GM12864 (cell line): ENCODE measurements at regions not wholly inside any gene's neighbourhood (a gene's known extent, or its start where the extent isn't known, plus 50 kb on each side); places are given as distances from the start of the nearest gene placed in this dataset.

Experiments used
- DNase-seq: peaks from one replicate; pipeline ENCODE4 v3.0.0-alpha.2; 2011; ENCODE audit warnings: low read depth
- H3K4me3 ChIP-seq: 2 replicates; pipeline ENCODE4 v1.5.1; 2011; ENCODE audit warnings: mild to moderate bottlenecking, low read depth, low read length, control low read depth
- TF ChIP-seq, protein P1 (sequence below): IDR thresholded peaks from 2 replicates; pipeline ENCODE4 v1.5.1; 2011; ENCODE audit warnings: low read depth, mild to moderate bottlenecking, moderate library complexity, low read length, control low read depth, inconsistent platforms; ENCODE audit errors: missing control alignments

DNA sequence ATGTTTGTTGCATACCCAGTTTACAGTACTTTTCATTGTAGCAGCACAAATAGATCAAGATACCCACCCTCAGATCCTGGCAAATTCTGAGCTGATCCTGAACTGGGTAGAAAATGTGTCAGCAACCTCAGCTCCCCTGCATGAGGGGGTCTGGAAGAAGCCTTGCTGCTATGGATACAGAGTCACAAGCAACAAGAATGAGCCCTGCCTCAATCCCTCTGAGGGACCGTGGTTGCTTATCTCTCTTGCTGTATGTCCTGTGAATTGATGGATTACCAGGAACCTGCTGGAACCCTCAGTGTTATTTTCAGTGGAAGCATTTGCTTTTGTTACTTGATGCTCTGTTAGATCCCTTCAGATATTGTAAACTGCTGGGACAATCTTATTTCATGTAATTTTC lies 331.0 kb downstream of the STIM2 start:
- DNase-seq: no peak
- H3K4me3 ChIP-seq: no peak overlapping the region
- TF ChIP-seq, protein P1, sequence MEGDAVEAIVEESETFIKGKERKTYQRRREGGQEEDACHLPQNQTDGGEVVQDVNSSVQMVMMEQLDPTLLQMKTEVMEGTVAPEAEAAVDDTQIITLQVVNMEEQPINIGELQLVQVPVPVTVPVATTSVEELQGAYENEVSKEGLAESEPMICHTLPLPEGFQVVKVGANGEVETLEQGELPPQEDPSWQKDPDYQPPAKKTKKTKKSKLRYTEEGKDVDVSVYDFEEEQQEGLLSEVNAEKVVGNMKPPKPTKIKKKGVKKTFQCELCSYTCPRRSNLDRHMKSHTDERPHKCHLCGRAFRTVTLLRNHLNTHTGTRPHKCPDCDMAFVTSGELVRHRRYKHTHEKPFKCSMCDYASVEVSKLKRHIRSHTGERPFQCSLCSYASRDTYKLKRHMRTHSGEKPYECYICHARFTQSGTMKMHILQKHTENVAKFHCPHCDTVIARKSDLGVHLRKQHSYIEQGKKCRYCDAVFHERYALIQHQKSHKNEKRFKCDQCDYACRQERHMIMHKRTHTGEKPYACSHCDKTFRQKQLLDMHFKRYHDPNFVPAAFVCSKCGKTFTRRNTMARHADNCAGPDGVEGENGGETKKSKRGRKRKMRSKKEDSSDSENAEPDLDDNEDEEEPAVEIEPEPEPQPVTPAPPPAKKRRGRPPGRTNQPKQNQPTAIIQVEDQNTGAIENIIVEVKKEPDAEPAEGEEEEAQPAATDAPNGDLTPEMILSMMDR: no peak

DNA sequence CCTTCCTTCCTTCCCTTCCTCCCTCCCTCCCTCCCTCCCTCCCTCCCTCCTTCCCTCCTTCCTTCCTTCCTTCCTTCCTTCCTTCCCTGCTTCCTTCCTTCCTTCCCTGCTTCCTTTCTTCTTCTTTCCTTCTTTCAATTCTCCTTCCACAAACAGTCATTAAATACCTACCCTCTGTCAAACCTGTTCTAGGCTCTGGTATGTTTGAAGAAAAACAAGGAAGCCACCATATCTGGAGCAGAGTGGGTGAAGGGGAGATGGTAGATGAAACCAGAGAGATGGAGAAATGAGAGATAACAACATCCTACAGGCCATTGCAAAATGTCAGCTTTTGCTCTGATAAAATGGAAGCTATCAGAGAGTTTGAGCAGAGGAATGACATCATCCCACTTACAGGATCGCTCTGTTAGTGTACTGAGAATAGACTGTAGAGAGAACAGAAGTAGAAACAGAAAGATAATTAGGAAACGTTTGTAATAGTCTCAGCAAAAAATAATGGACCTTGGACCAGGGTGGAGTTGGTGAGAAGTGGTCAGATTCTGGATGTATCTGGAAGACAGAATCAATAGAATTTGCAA lies 334.0 kb downstream of the STIM2 start:
- DNase-seq: no peak
- H3K4me3 ChIP-seq: no peak overlapping the region
- TF ChIP-seq, protein P1: no peak

- DNase-seq: no peak
- TF ChIP-seq, protein P1: no peak
- H3K4me3 ChIP-seq: no peak overlapping the region
These were observed 337.6 kb downstream of the STIM2 start for GRCh38 chr4:27198246-27198645.

DNA sequence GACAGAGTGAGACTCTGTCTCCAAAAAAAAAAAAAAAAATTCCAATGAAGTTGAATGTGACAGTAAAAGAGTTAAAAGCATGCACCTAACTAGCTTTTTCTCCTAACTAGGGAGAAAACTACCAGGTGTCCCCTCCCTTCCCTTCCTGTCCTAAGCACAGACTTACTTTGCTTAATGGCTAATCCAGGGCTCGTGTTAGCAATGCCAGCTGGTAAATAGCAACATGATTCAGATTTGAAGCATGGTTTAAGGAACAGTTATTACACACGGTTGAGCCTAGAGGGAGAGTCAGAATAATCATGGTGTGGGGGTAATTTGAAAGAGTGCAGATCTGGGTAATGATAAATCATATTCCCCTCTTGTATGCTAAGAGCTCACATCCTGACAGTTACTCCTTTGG lies 338.3 kb downstream of the STIM2 start:
- no peak overlapping the region for H3K4me3 ChIP-seq
- DNase-seq: no peak
- TF ChIP-seq, protein P1: no peak

DNA sequence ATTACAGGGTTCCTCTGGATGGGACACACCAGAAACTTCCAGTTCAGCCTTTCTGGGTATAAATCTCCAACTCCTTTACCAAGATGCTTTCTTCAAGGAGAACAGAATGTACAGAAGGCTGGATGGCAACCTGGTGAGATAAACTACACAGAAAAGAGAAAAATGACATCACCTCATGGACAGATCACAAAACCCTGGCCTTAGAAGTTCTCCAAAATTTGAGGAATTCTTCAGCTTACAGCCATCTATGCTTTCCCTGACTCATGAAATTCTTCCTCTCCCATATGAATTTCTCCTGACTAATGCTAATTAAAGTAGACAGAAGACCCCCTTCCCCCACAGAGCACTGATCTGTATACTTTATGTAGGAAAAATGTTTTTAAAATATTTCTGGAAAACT lies 345.4 kb downstream of the STIM2 start:
- TF ChIP-seq, protein P1: no peak

DNA sequence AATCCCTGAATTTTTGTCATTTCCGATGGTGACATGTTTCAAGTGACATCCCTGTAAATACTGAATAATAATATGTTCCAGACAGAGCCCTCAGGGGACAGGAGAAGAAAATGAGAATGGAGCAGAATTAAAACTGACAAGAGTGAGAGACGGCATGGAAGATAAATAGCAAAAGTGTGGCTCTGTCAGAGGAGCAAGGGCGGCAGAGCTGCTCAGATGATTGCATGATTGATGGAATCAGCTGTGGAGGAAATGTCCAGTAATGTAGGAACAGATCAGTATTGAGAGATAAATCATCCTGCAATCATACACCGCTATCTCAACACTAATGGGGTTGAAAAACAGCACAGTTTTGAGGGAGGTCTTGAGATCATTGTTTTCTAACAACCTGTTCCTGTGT lies 350.3 kb downstream of the STIM2 start:
- H3K4me3 ChIP-seq: no peak overlapping the region
- TF ChIP-seq, protein P1: no peak
- DNase-seq: no peak

More for the DNA sequence above, 345.4 kb downstream of the STIM2 start:
- H3K4me3 ChIP-seq: no peak overlapping the region
- DNase-seq: no peak

GRCh38 chr4:27214010-27214409 lies 353.4 kb downstream of the STIM2 start:
- no peak overlapping the region for H3K4me3 ChIP-seq
- no peak for DNase-seq
- TF ChIP-seq, protein P1: no peak
